ENCODE measurements at regions not wholly inside any gene's neighbourhood (a gene's known extent, or its start where the extent isn't known, plus 50 kb on each side); places are given as distances from the start of the nearest gene placed in this dataset.

DNA sequence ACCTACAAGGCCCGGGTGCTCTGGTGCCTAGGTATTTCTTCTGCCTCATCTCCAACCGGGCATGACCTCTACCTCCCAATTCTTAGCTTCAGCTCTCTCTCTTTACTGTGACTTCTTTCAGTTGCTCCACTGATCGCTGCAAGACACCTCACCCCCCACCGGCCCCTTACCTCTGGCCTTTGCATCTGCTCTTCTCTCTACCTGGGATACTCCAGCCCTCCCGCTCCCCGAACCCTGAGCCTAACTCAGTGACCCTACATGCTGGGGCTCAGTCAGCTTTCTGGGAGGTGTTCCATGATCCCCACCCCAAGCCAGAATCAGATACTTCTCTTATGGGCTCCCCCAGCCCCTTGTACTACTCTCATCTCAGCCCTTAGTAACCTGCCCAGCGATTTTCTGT lies 99.6 kb downstream of the EFNB1 start:
- ATAC-seq (ENCODE audit: poor library complexity) (no peak), DNase-seq (no peak)
- H3K9me3 ChIP-seq (ENCODE audit: control insufficient read depth in 1 of 2, insufficient read depth in 1 of 2, low read length in 2 of 2) = no peaks in the 10 kb centered on the region
- no peak for TF ChIP-seq CTCF (IDR thresholded peaks at IDR 0.05)
- no peaks in the 10 kb centered on the region for H3K36me3 ChIP-seq (ENCODE audit: insufficient read depth, low read length)
- CTCF ChIA-PET = no interaction called here
- Mint-ChIP-seq H3K27me3 (no peaks in the 10 kb centered on the region), H3K4me3 (no peak overlapping the region), H3K9me3 (no peaks in the 10 kb centered on the region), H3K4me1 (ENCODE audit: low read depth) (no peaks in the 10 kb centered on the region), H3K36me3 (ENCODE audit: low read depth) (no peaks in the 10 kb centered on the region), H3K27ac (no peak overlapping the region)
- H3K27me3 ChIP-seq (ENCODE audit: control insufficient read depth in 1 of 2, insufficient read depth in 2 of 2, low read length in 2 of 2) = no peaks in the 10 kb centered on the region
- intact Hi-C loops (cut with DNase I, micrococcal nuclease) = no loop called here
- H3K4me1 ChIP-seq (ENCODE audit: insufficient read depth, low read length) = no peaks in the 10 kb centered on the region
- POLR2A ChIA-PET = no interaction called here
- no peak overlapping the region for H3K4me3 ChIP-seq (ENCODE audit: low read length)
- H3K27ac ChIP-seq (ENCODE audit: low read depth in 1 of 2, low read length in 2 of 2) = no peak overlapping the region

DNA sequence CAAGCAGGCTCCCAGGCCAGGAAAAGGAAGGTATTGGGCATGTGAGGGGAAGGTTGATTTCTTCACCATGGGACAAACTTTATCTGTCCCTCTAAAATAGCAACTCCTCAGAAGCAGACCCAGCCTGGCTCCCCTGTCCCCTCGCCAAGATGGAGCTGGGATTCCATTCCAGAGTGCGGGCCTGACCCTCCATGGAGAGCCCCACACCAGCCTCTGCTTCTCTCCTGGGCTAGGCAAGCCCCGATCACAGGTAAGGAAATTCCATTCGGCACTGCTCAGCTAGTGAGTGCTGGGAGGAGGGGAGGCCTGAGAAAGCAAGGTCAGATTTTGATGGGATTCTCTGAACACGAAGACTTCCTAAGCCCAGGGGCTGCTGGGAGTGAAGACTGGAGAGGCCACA lies 98.4 kb downstream of the EFNB1 start:
- no peaks in the 10 kb centered on the region for H3K9me3 Mint-ChIP-seq
- H3K4me3 Mint-ChIP-seq = no peak overlapping the region
- POLR2A ChIA-PET = no interaction called here
- H3K4me1 Mint-ChIP-seq (ENCODE audit: low read depth) = no peaks in the 10 kb centered on the region
- H3K27ac Mint-ChIP-seq = no peak overlapping the region
- no peak overlapping the region for H3K27ac ChIP-seq (ENCODE audit: low read depth in 1 of 2, low read length in 2 of 2)
- intact Hi-C loops (cut with DNase I, micrococcal nuclease) = no loop called here
- no peak for ATAC-seq (ENCODE audit: poor library complexity)
- no peak for DNase-seq
- H3K36me3 Mint-ChIP-seq (ENCODE audit: low read depth) = no peaks in the 10 kb centered on the region
- no peaks in the 10 kb centered on the region for H3K4me1 ChIP-seq (ENCODE audit: insufficient read depth, low read length)
- no peaks in the 10 kb centered on the region for H3K27me3 Mint-ChIP-seq
- TF ChIP-seq CTCF (IDR thresholded peaks at IDR 0.05) = no peak
- H3K27me3 ChIP-seq (ENCODE audit: control insufficient read depth in 1 of 2, insufficient read depth in 2 of 2, low read length in 2 of 2) = no peaks in the 10 kb centered on the region
- H3K36me3 ChIP-seq (ENCODE audit: insufficient read depth, low read length) = no peaks in the 10 kb centered on the region
- no peaks in the 10 kb centered on the region for H3K9me3 ChIP-seq (ENCODE audit: control insufficient read depth in 1 of 2, insufficient read depth in 1 of 2, low read length in 2 of 2)
- CTCF ChIA-PET = no interaction called here
- no peak overlapping the region for H3K4me3 ChIP-seq (ENCODE audit: low read length)

DNA sequence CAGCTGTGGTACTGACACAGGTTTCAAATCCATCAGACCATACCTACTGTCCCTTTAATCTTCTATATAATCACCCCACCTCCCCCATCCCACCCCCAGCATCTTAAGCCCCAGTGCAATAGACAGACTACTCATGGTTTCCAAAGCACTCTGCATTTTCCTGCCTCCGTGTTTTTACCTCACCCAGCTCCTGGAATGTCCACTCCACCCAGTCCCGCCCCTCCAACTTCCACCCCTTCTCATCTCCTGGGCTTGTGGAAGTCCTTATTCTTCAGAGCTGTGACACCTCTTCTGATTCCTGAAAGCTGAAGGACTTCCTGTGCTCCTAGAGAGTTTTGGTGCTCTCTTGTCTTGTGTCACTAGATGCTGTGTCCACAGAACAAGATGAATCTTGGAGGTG lies 94.3 kb downstream of the EFNB1 start:
- Mint-ChIP-seq H3K27me3 (no peaks in the 10 kb centered on the region), H3K27ac (no peak overlapping the region), H3K9me3 (no peaks in the 10 kb centered on the region), H3K4me1 (ENCODE audit: low read depth) (no peaks in the 10 kb centered on the region), H3K4me3 (no peak overlapping the region), H3K36me3 (ENCODE audit: low read depth) (no peaks in the 10 kb centered on the region)
- ATAC-seq (ENCODE audit: poor library complexity) (no peak), DNase-seq (no peak)
- Histone ChIP-seq H3K9me3 (ENCODE audit: control insufficient read depth in 1 of 2, insufficient read depth in 1 of 2, low read length in 2 of 2) (no peaks in the 10 kb centered on the region), H3K4me3 (ENCODE audit: low read length) (no peak overlapping the region), H3K27me3 (ENCODE audit: control insufficient read depth in 1 of 2, insufficient read depth in 2 of 2, low read length in 2 of 2) (no peaks in the 10 kb centered on the region), H3K4me1 (ENCODE audit: insufficient read depth, low read length) (no peaks in the 10 kb centered on the region), H3K27ac (ENCODE audit: low read depth in 1 of 2, low read length in 2 of 2) (no peak overlapping the region), H3K36me3 (ENCODE audit: insufficient read depth, low read length) (no peaks in the 10 kb centered on the region)
- no peak for TF ChIP-seq CTCF (IDR thresholded peaks at IDR 0.05)
- intact Hi-C loops (cut with DNase I, micrococcal nuclease) = no loop called here
- ChIA-PET CTCF (interaction anchor here (0.6 kb wide), 1 partner anchor 15 kb away, joined by 3 read pairs; no protein-coding TSS in a partner anchor), POLR2A (no interaction called here)
